ENCODE measurements at regions not wholly inside any gene's neighbourhood (a gene's known extent, or its start where the extent isn't known, plus 50 kb on each side); places are given as distances from the start of the nearest gene placed in this dataset.

GRCh38 chr3:184486614-184487013, 75.0 kb upstream of the EPHB3 start:
- no peaks in the 10 kb centered on the region for H3K9me3 ChIP-seq (ENCODE audit: control insufficient read depth, low read length)
- H3K27ac Mint-ChIP-seq = no peak overlapping the region
- no peaks in the 10 kb centered on the region for H3K4me1 ChIP-seq (ENCODE audit: control insufficient read depth, insufficient read depth, low read length)
- no peaks in the 10 kb centered on the region for H3K4me1 Mint-ChIP-seq
- DNase-seq = no peak
- H3K27me3 Mint-ChIP-seq (ENCODE audit: insufficient read depth) = peaks cover 38% of the 10 kb centered on the region
- TF ChIP-seq CTCF (conservative IDR thresholded peaks at IDR 0.05) = no peak
- H3K9ac ChIP-seq (ENCODE audit: extremely low read depth, low read length, poor library complexity, severe bottlenecking) = no peak overlapping the region
- no peaks in the 10 kb centered on the region for H3K9me3 Mint-ChIP-seq
- no peak overlapping the region for H3K4me3 Mint-ChIP-seq
- H3K27me3 ChIP-seq (ENCODE audit: control insufficient read depth, insufficient read depth, low read length, poor library complexity, severe bottlenecking) = peaks cover 6% of the 10 kb centered on the region
- no peaks in the 10 kb centered on the region for H3K36me3 ChIP-seq (ENCODE audit: control insufficient read depth, insufficient read depth, low read length)
- H3K36me3 Mint-ChIP-seq (ENCODE audit: low read depth) = no peaks in the 10 kb centered on the region
- H3K4me3 ChIP-seq (ENCODE audit: low read length) = no peak overlapping the region
- H3K27ac ChIP-seq (ENCODE audit: low read depth, low read length) = no peak overlapping the region

GRCh38 chr3:184488577-184488976, 73.0 kb upstream of the EPHB3 start:
- 90 to 93% methylated on average over 4 to 6 of the region's 6 CpGs for WGBS, 2 experiments (ENCODE audit: insufficient coverage in 1 of 2, insufficient read length in 1 of 2)
- no peaks in the 10 kb centered on the region for H3K36me3 Mint-ChIP-seq (ENCODE audit: low read depth)
- peaks cover 57% of the 10 kb centered on the region for H3K27me3 Mint-ChIP-seq (ENCODE audit: insufficient read depth)

GRCh38 chr3:184489268-184489841, 72.2 kb upstream of the EPHB3 start:
- Histone ChIP-seq H3K9me3 (ENCODE audit: control insufficient read depth, low read length) (no peaks in the 10 kb centered on the region), H3K9ac (ENCODE audit: extremely low read depth, low read length, poor library complexity, severe bottlenecking) (no peak overlapping the region), H3K4me3 (ENCODE audit: low read length) (no peak overlapping the region), H3K36me3 (ENCODE audit: control insufficient read depth, insufficient read depth, low read length) (no peaks in the 10 kb centered on the region), H3K4me1 (ENCODE audit: control insufficient read depth, insufficient read depth, low read length) (no peaks in the 10 kb centered on the region), H3K27me3 (ENCODE audit: control insufficient read depth, insufficient read depth, low read length, poor library complexity, severe bottlenecking) (peaks cover 12% of the 10 kb centered on the region), H3K27ac (ENCODE audit: low read depth, low read length) (no peak overlapping the region)
- no peak for TF ChIP-seq CTCF (conservative IDR thresholded peaks at IDR 0.05)
- 74 to 91% methylated on average over 2 to 3 of the region's 3 CpGs for WGBS, 2 experiments (ENCODE audit: insufficient coverage in 1 of 2, insufficient read length in 1 of 2)
- Mint-ChIP-seq H3K4me3 (no peak overlapping the region), H3K9me3 (no peaks in the 10 kb centered on the region), H3K27me3 (ENCODE audit: insufficient read depth) (peaks cover 64% of the 10 kb centered on the region), H3K4me1 (peaks cover 6% of the 10 kb centered on the region), H3K36me3 (ENCODE audit: low read depth) (no peaks in the 10 kb centered on the region), H3K27ac (no peak overlapping the region)
- DNase-seq = no peak

More at GRCh38 chr3:184488577-184488976, 73.0 kb upstream of the EPHB3 start:
- no peak overlapping the region for H3K4me3 ChIP-seq (ENCODE audit: low read length)
- H3K27ac ChIP-seq (ENCODE audit: low read depth, low read length) = no peak overlapping the region
- Mint-ChIP-seq H3K27ac (no peak overlapping the region), H3K4me3 (no peak overlapping the region), H3K4me1 (peaks cover 4% of the 10 kb centered on the region), H3K9me3 (no peaks in the 10 kb centered on the region)
- H3K27me3 ChIP-seq (ENCODE audit: control insufficient read depth, insufficient read depth, low read length, poor library complexity, severe bottlenecking) = peaks cover 12% of the 10 kb centered on the region
- no peaks in the 10 kb centered on the region for H3K9me3 ChIP-seq (ENCODE audit: control insufficient read depth, low read length)
- no peak for TF ChIP-seq CTCF (conservative IDR thresholded peaks at IDR 0.05)
- no peak overlapping the region for H3K9ac ChIP-seq (ENCODE audit: extremely low read depth, low read length, poor library complexity, severe bottlenecking)
- no peaks in the 10 kb centered on the region for H3K4me1 ChIP-seq (ENCODE audit: control insufficient read depth, insufficient read depth, low read length)
- H3K36me3 ChIP-seq (ENCODE audit: control insufficient read depth, insufficient read depth, low read length) = no peaks in the 10 kb centered on the region
- no peak for DNase-seq
